Nephron (organoid): ENCODE measurements at regions not wholly inside any gene's neighbourhood (a gene's known extent, or its start where the extent isn't known, plus 50 kb on each side); places are given as distances from the start of the nearest gene placed in this dataset.

Source experiments
- H3K27ac Mint-ChIP-seq, 3 experiments: 2 replicates each; pipeline ENCODE4 v1.8.0; 2020; ENCODE audit warnings: mixed read lengths in 3 of 3, mild to moderate bottlenecking in 2 of 3, moderate library complexity in 1 of 3
- H3K27me3 Mint-ChIP-seq: 2 replicates; pipeline ENCODE4 v1.8.0; 2021; ENCODE audit warnings: low read depth, mild to moderate bottlenecking, moderate library complexity, mixed read lengths
- H3K36me3 Mint-ChIP-seq: 2 replicates; pipeline ENCODE4 v1.8.0; 2020; ENCODE audit warnings: low read depth, mixed read lengths
- H3K4me1 Mint-ChIP-seq: 2 replicates; pipeline ENCODE4 v1.8.0; 2020; ENCODE audit warnings: mixed read lengths
- H3K4me3 Mint-ChIP-seq, 3 experiments: 2 replicates each; pipeline ENCODE4 v1.8.0; 2020; ENCODE audit warnings: mild to moderate bottlenecking in 3 of 3, mixed read lengths in 3 of 3, moderate library complexity in 2 of 3
- H3K9me3 Mint-ChIP-seq: 2 replicates; pipeline ENCODE4 v1.8.0; 2020; ENCODE audit warnings: mixed read lengths
- CTCF ChIP-seq, 3 experiments: fragments of 200-600 bp; sonication (generic); IDR thresholded peaks; one replicate each; pipeline ENCODE4 v1.5.0; 2021; ENCODE audit warnings: antibody characterized with exemption in 3 of 3; ENCODE audit not compliant: unreplicated experiment in 3 of 3

GRCh38 chr20:60316476-60317158 is 358.4 kb downstream of the CDH26 start:
- Mint-ChIP-seq H3K27me3 (peaks cover 26% of the 10 kb centered on the region), H3K9me3 (peaks cover 3% of the 10 kb centered on the region), H3K27ac (no peak overlapping the region), H3K4me3 (no peak overlapping the region), H3K4me1 (peaks cover 5% of the 10 kb centered on the region), H3K36me3 (no peaks in the 10 kb centered on the region)
- no peak for TF ChIP-seq CTCF (IDR thresholded peaks at IDR 0.05; ENCODE audit: unreplicated experiment in 3 of 3)

GRCh38 chr20:60317401-60317800 is 359.2 kb downstream of the CDH26 start:
- Mint-ChIP-seq H3K27me3 (peaks cover 26% of the 10 kb centered on the region), H3K4me1 (peaks cover 5% of the 10 kb centered on the region), H3K4me3 (no peak overlapping the region), H3K36me3 (no peaks in the 10 kb centered on the region), H3K27ac (no peak overlapping the region), H3K9me3 (peaks cover 3% of the 10 kb centered on the region)
- no peak for TF ChIP-seq CTCF (IDR thresholded peaks at IDR 0.05; ENCODE audit: unreplicated experiment in 3 of 3)

- no peak for TF ChIP-seq CTCF (IDR thresholded peaks at IDR 0.05; ENCODE audit: unreplicated experiment in 3 of 3)
- no peaks in the 10 kb centered on the region for H3K9me3 Mint-ChIP-seq
- no peak overlapping the region for H3K4me3 Mint-ChIP-seq
- no peaks in the 10 kb centered on the region for H3K36me3 Mint-ChIP-seq
- H3K27me3 Mint-ChIP-seq = peaks cover 31% of the 10 kb centered on the region
- H3K4me1 Mint-ChIP-seq = peaks cover 5% of the 10 kb centered on the region
- H3K27ac Mint-ChIP-seq = peak overlapping the region in 1 of 3 experiments; percentile 27
Measured at GRCh38 chr20:60321601-60322000, 363.4 kb downstream of the CDH26 start.

GRCh38 chr20:60326821-60327220 is 368.6 kb downstream of the CDH26 start:
- H3K9me3 Mint-ChIP-seq = no peaks in the 10 kb centered on the region
- no peaks in the 10 kb centered on the region for H3K36me3 Mint-ChIP-seq

GRCh38 chr20:60327971-60328660 is 369.9 kb downstream of the CDH26 start:
- H3K4me1 Mint-ChIP-seq = no peaks in the 10 kb centered on the region
- H3K4me3 Mint-ChIP-seq = no peak overlapping the region
- H3K27ac Mint-ChIP-seq = no peak overlapping the region
- no peaks in the 10 kb centered on the region for H3K9me3 Mint-ChIP-seq
- no peaks in the 10 kb centered on the region for H3K36me3 Mint-ChIP-seq
- TF ChIP-seq CTCF (IDR thresholded peaks at IDR 0.05; ENCODE audit: unreplicated experiment in 3 of 3) = no peak
- peaks cover 27% of the 10 kb centered on the region for H3K27me3 Mint-ChIP-seq

More at GRCh38 chr20:60326821-60327220, 368.6 kb downstream of the CDH26 start:
- Mint-ChIP-seq H3K4me3 (no peak overlapping the region), H3K4me1 (no peaks in the 10 kb centered on the region), H3K27me3 (peaks cover 27% of the 10 kb centered on the region), H3K27ac (no peak overlapping the region)
- no peak for TF ChIP-seq CTCF (IDR thresholded peaks at IDR 0.05; ENCODE audit: unreplicated experiment in 3 of 3)
